ENCODE measurements at regions not wholly inside any gene's neighbourhood (a gene's known extent, or its start where the extent isn't known, plus 50 kb on each side); places are given as distances from the start of the nearest gene placed in this dataset.

- TF ChIP-seq CTCF (conservative IDR thresholded peaks at IDR 0.05 in 1 of 2, IDR thresholded peaks at IDR 0.05 in 1 of 2; ENCODE audit: extremely low read depth in 1 of 2, insufficient read depth in 1 of 2, low read depth in 1 of 2, low read length in 2 of 2): no peak
- TF ChIP-seq EZH2 (IDR thresholded peaks at IDR 0.05; ENCODE audit: borderline replicate concordance, low read length): no peak
Measured at GRCh38 chr3:178272841-178273240, 263.4 kb upstream of the KCNMB2 start.

All from mammary epithelial cell (primary cell).